GM12878 (cell line): ENCODE measurements at regions not wholly inside any gene's neighbourhood (a gene's known extent, or its start where the extent isn't known, plus 50 kb on each side); places are given as distances from the start of the nearest gene placed in this dataset.
"Not testable (repeated sequence)": the region's sequence is repeated elsewhere in the genome, so short reads cannot be mapped to it uniquely, and the experiment has no call there.

Source experiments
- ATAC-seq: fragments of 200-7000 bp; cut with Tn5 transposase; 3 replicates; pipeline ENCODE4 v1.9.1; 2020; ENCODE audit warnings: mild to moderate bottlenecking, moderate library complexity
- BruUV-seq: library from RNA; stranded (reverse); fragments of 400-500 nt; replicated peaks from 2 replicates; lab custom pipeline; 2021; lab: Mats Ljungman, UMichigan
- CTCF ChIA-PET: fragments of 300-600 bp; sonication (Branson Sonifier 250); formaldehyde crosslinking; extraction: SDS; loops from one replicate; lab custom pipeline; 2021; ENCODE audit warnings: inconsistent platforms; lab: Yijun Ruan, JAX
- POLR2A ChIA-PET: fragments of 350-600 bp; formaldehyde crosslinking; extraction: SDS; loops from one replicate; lab custom pipeline; 2021; ENCODE audit warnings: inconsistent platforms; lab: Charles Lee
- RAD21 ChIA-PET: fragments of 300-600 bp; sonication (Branson Sonifier 250); formaldehyde crosslinking; loops from one replicate; lab custom pipeline; 2023; ENCODE audit warnings: antibody characterized with exemption; ENCODE audit not compliant: unreplicated experiment; lab: Charles Lee
- SMC1A ChIA-PET: fragments of 300-600 bp; sonication (Branson Sonifier 250); formaldehyde crosslinking; loops from one replicate; lab custom pipeline; 2023; ENCODE audit not compliant: unreplicated experiment, uncharacterized antibody; lab: Charles Lee
- DNase-seq: peaks from one replicate; pipeline ENCODE4 v3.0.0-alpha.2; 2011; ENCODE audit warnings: low read depth, low spot score
- FAIRE-seq: peaks from 3 replicates; lab custom pipeline; 2011; peaks lifted over from hg19 to GRCh38; lab: Jason Lieb, UNC
- H2AFZ ChIP-seq: 2 replicates; pipeline ENCODE4 v1.6.0; 2011; ENCODE audit warnings: low read depth, low read length, control low read depth; ENCODE audit not compliant: control insufficient read depth
- H3K27ac ChIP-seq: 2 replicates; pipeline ENCODE4 v1.5.1; 2011; ENCODE audit warnings: control low read depth; ENCODE audit not compliant: control insufficient read depth, insufficient read depth
- H3K27me3 ChIP-seq, 2 experiments: replicated peaks in 1 of 2; 2 replicates each; pipeline versions ENCODE4 v1.6.0 to v1.6.1; 2011; ENCODE audit warnings: low read length in 1 of 2; ENCODE audit not compliant: control insufficient read depth in 2 of 2, insufficient read depth in 2 of 2
- H3K36me3 ChIP-seq, 2 experiments: 2 replicates each; pipeline ENCODE4 v1.5.1; 2011; ENCODE audit warnings: low read length in 1 of 2; ENCODE audit not compliant: control insufficient read depth in 2 of 2, insufficient read depth in 2 of 2
- H3K4me1 ChIP-seq: 2 replicates; pipeline ENCODE4 v1.6.1; 2011; ENCODE audit warnings: mild to moderate bottlenecking, low read length, moderate library complexity, mixed read lengths; ENCODE audit not compliant: control insufficient read depth, insufficient read depth
- H3K4me2 ChIP-seq: 2 replicates; pipeline ENCODE4 v1.6.0; 2011; ENCODE audit warnings: control low read depth; ENCODE audit not compliant: control insufficient read depth, insufficient read depth
- H3K4me3 ChIP-seq: fragments of 200-600 bp; sonication (generic); 2 replicates; pipeline ENCODE4 v1.5.1; 2016
- H3K79me2 ChIP-seq: 2 replicates; pipeline ENCODE4 v1.6.0; 2011; ENCODE audit warnings: low read length; ENCODE audit not compliant: control insufficient read depth, insufficient read depth
- H3K9ac ChIP-seq: 2 replicates; pipeline ENCODE4 v1.8.0; 2011; ENCODE audit warnings: low read length, control low read depth, mixed read lengths; ENCODE audit not compliant: control insufficient read depth, insufficient read depth
- H3K9me3 ChIP-seq: replicated peaks from 3 replicates; pipeline ENCODE4 v1.5.1; 2011; ENCODE audit warnings: mild to moderate bottlenecking, low read length; ENCODE audit not compliant: control insufficient read depth, insufficient read depth
- H4K20me1 ChIP-seq: 2 replicates; pipeline ENCODE4 v1.6.0; 2011; ENCODE audit not compliant: control insufficient read depth, insufficient read depth
- PML ChIP-seq: IDR thresholded peaks from 2 replicates; pipeline ENCODE4 v1.6.1; 2012; ENCODE audit warnings: low read length, inconsistent platforms
- RAD21 ChIP-seq: IDR thresholded peaks from 2 replicates; pipeline ENCODE4 v1.6.1; 2011; ENCODE audit warnings: mild to moderate bottlenecking, low read depth, low read length, moderate library complexity; ENCODE audit not compliant: insufficient read depth
- WGBS: methylation state at CpG from one replicate; pipeline ENCODE4 v1.1.6; 2016; ENCODE audit warnings: low lambda C conversion rate; ENCODE audit not compliant: insufficient replicate concordance, insufficient coverage; ENCODE audit errors: missing lambda C conversion rate; 5-methylcytosine and 5-hydroxymethylcytosine counted together
- in situ Hi-C: fragments of 300-500 bp; cut with MboI; formaldehyde crosslinking; loops from 9 replicates; pipeline ENCODE4 v1.14.3; 2018; ENCODE audit warnings: mixed read lengths
- intact Hi-C: fragments of 100-400 bp; cut with micrococcal nuclease; formaldehyde crosslinking; loops from one replicate; pipeline ENCODE4 v1.14.2; 2022; ENCODE audit not compliant: unreplicated experiment
- TF ChIP-seq, protein P1 (sequence below): IDR thresholded peaks from 2 replicates; pipeline ENCODE4 v1.6.1; 2011; ENCODE audit warnings: borderline replicate concordance, low read depth, mild to moderate bottlenecking, moderate library complexity, low read length; ENCODE audit not compliant: insufficient read depth, poor library complexity, severe bottlenecking

DNA sequence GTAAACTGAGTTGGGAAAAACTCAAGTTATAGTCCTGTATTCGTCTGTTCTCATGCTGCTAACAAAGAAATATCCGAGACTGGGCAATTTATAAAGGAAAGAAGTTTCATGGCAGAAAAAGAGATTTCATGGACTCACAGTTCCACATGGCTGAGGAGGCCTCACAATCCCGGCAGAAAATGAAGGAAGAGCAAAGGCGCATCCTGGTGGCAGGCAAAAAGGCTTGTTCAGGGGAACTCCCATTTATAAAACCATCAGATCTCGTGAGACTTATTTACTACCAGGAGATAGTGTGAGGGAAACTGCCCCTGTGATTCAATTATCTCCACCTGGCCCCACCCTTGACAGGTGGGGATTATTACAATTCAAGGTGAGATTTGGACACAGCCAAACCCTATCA is 292.6 kb upstream of the SYT1 start:
- intact Hi-C loops = no loop called here
- no TSS peak for BruUV-seq
- H3K4me1 ChIP-seq = no peaks in the 10 kb centered on the region
- FAIRE-seq (no peak), ATAC-seq (no peak), DNase-seq (no peak)
- ChIA-PET SMC1A (no interaction called here), CTCF (interaction anchor here (0.5 kb wide), 1 partner anchor 1960 kb away, joined by 4 read pairs; no protein-coding TSS in a partner anchor), RAD21 (no interaction called here), POLR2A (no interaction called here)
- TF ChIP-seq RAD21 (0 out of 2 replicates have a peak, but pooled peaks have one; percentile 3), PML (no peak)
- TF ChIP-seq, protein P1, sequence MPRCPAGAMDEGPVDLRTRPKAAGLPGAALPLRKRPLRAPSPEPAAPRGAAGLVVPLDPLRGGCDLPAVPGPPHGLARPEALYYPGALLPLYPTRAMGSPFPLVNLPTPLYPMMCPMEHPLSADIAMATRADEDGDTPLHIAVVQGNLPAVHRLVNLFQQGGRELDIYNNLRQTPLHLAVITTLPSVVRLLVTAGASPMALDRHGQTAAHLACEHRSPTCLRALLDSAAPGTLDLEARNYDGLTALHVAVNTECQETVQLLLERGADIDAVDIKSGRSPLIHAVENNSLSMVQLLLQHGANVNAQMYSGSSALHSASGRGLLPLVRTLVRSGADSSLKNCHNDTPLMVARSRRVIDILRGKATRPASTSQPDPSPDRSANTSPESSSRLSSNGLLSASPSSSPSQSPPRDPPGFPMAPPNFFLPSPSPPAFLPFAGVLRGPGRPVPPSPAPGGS = no peak
- no peaks in the 10 kb centered on the region for H3K36me3 ChIP-seq
- H3K79me2 ChIP-seq = no peaks in the 10 kb centered on the region
- no peak overlapping the region for H3K9ac ChIP-seq
- H3K27ac ChIP-seq = no peak overlapping the region
- no peak overlapping the region for H3K4me2 ChIP-seq
- no peak overlapping the region for H3K4me3 ChIP-seq
- H3K27me3 ChIP-seq = no peaks in the 10 kb centered on the region
- 34% methylated on average over 5 of the region's 5 CpGs for WGBS
- no peaks in the 10 kb centered on the region for H3K9me3 ChIP-seq
- H4K20me1 ChIP-seq = no peaks in the 10 kb centered on the region
- H2AFZ ChIP-seq = no peak overlapping the region
- in situ Hi-C loops = no loop called here

DNA sequence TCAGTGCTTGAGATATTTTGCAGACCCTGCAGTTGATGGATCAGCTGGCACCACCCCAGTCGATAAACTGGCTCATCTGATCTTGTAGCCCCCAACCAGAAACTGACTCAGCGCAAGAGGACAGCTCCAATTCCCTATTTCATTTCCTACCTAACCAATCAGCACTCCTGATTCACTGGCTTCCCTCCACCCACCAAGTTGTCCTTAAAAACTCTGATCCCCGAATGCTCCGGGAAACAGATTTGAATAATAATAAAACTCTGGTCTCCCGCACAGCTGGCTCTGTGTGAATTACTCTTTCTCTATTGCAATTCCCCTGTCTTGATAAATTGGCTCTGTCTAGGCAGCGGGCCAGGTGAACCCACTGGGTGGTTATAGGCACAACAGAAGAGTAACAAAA is 289.4 kb upstream of the SYT1 start:
- DNase-seq, H4K20me1 ChIP-seq, POLR2A ChIA-PET, H3K4me1 ChIP-seq, H3K79me2 ChIP-seq, H3K27ac ChIP-seq, ATAC-seq, intact Hi-C loops, FAIRE-seq, H3K9me3 ChIP-seq, H3K4me2 ChIP-seq, SMC1A ChIA-PET, BruUV-seq, H3K4me3 ChIP-seq, H3K9ac ChIP-seq, H2AFZ ChIP-seq, H3K27me3 ChIP-seq, RAD21 ChIA-PET, CTCF ChIA-PET, H3K36me3 ChIP-seq, in situ Hi-C loops: not testable (repeated sequence)
- WGBS = 65% methylated on average over 6 of the region's 6 CpGs
